Umbilical cord (tissue), 1 donor: ENCODE measurements at regions not wholly inside any gene's neighbourhood (a gene's known extent, or its start where the extent isn't known, plus 50 kb on each side); places are given as distances from the start of the nearest gene placed in this dataset.

ENCODE experiments used
- DNase-seq: peaks from one replicate; pipeline ENCODE4 v3.0.0-alpha.2; 2015; ENCODE audit warnings: low spot score

DNA sequence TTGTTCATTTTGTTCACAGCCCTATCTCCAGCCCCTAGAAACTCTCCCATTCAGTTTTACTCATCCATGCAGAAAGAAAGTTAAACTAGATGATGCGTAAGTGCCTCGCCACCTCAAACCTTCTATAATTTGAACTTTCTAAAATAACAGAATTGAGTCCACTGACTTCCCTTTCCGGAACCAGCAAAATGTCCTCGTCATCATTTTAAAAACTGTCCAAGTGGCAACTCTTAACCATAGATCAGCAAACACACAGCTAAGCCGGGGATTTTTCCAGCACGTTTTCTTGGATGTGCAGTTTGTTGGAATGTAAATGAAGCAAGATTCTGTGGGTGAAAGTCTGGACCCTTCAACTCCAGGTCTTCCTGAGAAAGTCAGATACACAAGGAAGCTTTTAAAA lies 369.7 kb upstream of the ERCC4 start:
- DNase-seq: no peak

DNA sequence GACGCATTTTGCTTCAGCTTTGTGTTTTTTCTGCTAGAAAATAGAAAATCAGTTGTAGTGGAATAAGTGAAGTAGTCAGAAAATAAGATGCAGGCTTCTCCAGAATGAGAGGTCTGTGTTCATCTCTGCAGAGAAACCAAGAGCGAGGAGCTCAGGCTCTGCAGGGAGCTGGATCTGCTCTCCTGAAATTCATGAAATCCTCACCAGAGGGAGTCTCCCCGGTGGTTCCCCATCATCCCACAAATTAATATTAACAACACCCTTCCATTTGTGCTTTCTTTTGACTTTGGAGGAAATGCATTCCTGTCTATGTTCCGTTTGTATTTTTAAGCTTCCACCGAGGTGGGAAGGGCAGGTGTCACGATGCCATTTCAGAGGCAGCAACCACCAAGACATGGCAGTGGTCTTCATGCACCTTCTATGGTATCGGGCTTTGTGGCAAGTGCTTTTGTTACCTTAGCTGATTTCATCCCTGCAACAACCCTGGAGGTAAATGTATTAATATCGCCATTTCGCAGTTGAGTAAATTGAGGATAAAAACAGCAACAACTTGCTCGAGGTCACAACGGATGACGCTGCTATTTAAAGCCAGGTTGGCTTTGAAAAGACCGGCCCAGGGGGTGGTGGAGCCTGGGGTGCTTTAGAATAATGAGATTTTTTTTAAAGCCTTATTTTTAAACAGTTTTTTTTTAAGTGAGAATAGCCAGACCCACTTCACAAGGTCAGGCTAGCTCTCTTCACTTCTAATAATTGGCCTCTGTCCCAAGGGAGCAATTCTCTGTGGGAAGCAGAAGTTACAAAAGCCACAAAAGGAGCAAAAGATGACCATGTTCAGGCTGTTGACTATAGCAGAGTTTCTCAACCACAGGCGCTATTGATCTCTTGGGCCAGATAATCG lies 367.6 kb upstream of the ERCC4 start:
- DNase-seq: no peak

- DNase-seq: no peak
Observed at GRCh38 chr16:13552960-13553257, 367.0 kb upstream of the ERCC4 start.

DNA sequence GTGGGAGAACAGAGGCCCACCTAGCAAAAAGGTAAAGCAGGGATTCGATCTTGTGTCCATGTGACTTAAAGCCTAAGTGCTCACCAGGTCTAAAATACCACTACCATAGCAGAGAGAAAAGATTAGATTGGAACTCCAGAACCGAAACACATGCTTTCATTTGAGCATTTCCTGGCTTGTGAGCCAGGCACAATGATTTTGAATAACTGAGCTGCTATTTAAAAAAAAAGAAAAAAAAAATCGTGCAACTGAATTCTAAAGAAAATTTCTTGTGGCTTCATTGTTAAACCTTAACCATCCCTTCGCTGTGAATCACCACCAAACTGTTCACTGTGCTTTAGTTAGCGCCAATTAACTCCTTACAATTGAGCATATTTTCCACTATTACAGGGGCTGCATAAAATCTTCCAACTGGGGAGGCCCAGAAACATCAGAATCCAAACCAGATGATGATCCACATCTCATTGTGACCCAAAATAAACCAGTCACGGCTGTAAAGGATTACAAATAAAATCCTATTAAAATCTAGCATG lies 366.4 kb upstream of the ERCC4 start:
- no peak for DNase-seq

DNA sequence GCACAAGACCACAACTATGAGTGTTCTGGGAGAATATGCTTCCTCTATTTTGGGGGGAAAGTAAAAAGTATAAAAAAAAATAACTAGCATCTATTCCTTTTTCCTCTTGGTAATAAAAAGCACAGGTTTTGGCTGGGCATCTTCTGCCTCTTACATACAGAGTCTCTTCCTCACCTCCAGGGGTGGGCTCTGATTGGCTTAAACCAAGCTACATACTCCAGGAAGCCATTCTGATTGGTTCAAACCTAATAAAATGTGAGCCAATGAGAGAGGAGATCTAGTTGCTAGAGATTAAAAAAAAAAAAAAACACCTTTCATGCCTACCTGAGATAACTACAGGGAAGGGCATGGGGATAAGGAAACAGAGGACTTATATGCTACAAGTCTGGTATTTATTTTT lies 365.9 kb upstream of the ERCC4 start:
- DNase-seq: no peak

DNA sequence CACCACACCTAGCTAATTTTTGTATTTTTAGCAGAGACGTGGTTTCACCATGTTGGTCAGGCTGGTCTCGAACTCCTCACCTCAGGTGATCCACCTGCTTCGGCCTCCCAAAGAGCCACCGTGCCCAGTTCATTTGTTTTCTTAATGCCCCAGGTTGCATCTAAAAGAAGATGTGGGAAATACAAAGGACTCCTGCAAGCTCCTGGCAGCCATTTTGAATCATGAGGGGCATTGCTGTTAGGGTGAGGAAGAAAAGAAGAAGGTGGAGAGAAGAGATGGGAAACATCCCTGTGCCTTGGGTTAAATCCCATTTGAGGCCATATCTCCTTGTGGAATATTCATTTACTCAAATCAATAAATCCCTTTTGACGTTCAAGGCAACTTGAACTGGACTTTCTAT lies 365.3 kb upstream of the ERCC4 start:
- no peak for DNase-seq

DNA sequence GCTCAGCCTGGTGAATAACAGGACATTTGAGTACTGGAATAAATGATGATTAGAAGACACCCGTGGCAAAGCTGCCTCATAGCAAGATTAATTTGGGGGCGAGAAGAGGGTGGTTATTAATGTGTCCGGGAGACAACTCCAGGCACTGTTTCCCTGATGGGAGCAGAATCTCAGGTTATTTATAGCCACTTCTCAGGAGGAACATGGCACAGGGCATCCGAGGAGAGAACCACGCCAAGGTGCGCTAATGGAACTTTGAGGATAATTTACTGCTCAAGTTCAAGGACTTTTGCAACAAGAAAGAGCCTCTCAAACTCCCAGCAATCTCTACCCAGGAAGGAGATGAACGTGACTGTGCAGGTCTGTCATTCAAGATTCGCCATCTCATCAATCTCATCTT lies 362.5 kb upstream of the ERCC4 start:
- no peak for DNase-seq

DNA sequence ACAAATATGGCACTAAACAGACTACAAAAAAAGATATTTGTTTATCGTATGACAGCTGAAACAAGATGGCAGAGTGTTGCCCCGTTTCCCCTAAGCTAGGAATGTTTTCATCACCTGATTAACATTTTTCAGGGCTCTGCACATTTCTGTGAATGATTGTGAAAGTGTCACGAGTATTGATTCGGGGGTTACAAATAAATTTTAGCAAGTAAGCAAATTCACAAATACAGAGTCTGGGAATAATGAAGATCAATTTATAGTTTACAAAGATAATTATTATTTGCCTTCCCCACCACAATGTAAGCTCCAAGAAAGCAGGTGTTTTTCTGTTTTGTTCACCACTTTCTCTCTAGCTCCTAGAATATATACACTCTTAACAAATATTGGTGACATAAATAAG lies 361.2 kb upstream of the ERCC4 start:
- DNase-seq: no peak

DNA sequence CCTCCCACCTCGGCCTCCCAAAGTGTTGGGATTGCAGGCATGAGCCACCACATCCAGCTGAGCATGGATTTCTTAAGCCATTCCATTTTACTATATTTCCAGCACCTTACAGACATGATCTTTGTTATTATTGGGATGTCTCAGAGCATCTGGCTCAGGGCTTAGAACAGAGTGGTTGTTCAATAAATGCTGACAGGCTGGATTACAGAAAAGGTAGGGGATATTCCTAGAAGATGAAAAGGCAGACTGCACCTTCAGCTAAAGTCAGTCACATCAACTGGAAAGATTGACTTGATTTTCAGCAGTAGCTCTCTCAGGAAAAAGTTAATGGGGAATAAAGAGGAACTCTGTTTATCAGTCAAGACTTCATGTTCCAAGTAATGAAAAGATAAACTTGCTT lies 360.3 kb upstream of the ERCC4 start:
- no peak for DNase-seq

- no peak for DNase-seq
Observed at GRCh38 chr16:13560151-13560550, 359.8 kb upstream of the ERCC4 start.

- no peak for DNase-seq
Observed at GRCh38 chr16:13561291-13562070, 358.5 kb upstream of the ERCC4 start.

GRCh38 chr16:13568803-13569202 lies 351.2 kb upstream of the ERCC4 start:
- DNase-seq: no peak

GRCh38 chr16:13569986-13570385 lies 350.0 kb upstream of the ERCC4 start:
- DNase-seq: no peak

DNA sequence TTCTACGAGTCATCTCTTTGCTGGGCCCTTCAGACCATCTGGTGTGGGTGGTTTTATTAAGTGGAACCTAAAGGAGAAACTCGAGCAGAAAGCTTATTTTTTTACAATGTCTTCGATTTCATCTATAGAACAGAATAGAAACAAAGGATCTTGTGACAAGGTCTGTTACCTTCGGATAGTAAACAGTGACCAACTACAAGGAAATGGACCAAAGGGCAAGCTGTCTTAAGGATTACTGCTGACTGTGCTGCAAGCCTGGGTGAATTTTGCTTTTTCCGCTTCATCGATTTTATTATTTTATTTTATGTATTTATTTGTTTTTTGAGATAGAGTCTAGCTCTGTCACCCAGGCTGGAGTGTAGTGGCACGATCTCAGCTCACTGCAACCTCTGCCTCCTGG lies 348.9 kb upstream of the ERCC4 start:
- no peak for DNase-seq

DNA sequence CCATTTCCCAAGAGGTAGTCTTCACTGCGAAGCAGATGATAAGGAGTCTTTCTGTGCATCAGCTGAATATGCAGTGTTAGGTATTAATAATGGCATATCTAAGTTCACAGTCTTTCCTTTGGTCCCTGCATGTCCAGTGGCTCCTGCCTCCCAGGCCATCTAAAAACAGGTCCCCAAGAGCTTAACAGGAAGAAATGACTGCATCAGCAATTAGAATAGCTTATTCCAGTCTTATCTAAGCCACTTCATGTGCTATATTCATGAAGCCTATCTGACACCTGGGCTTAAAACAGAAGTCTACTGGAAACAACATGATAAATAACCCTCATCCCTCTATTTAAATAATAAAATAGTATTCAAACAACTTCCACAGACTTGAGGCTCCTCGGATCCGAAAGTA lies 346.1 kb upstream of the ERCC4 start:
- DNase-seq: no peak

DNA sequence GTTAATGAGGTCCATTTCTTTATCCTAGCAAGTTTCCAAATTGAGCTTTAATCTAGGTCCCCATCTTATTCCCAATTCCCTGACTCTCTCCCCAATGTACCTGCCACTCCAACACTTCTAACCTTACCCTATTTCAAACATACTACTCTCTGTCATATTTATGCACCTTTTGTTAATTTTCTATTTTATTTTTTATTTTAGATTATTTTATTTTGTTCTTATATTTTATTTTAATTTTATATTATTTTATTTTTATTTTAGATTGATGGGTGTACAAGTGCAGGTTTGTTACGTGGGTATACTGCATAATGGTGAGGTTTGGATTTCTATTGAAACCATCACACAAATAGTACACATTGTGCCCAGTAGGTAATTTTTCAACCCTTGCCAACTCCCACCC lies 333.9 kb upstream of the ERCC4 start:
- no peak for DNase-seq

DNA sequence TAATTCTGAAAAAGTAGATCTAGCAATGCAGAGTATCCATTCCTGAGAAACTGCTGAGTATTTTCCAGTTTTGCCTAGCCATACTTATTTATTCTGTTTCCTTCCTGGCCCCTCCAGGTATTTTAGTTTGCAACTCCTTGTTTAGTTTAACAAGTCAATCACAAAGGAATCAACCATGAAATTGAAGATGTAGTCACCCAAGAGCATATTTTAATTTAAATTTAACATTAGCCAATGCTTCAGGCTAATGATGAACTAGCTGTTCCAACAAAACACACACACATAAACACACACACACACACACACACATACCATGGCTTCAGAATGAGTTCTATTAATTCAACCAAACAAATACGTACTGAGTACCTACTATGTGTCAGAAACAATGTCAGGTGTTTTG lies 332.8 kb upstream of the ERCC4 start:
- DNase-seq: no peak

DNA sequence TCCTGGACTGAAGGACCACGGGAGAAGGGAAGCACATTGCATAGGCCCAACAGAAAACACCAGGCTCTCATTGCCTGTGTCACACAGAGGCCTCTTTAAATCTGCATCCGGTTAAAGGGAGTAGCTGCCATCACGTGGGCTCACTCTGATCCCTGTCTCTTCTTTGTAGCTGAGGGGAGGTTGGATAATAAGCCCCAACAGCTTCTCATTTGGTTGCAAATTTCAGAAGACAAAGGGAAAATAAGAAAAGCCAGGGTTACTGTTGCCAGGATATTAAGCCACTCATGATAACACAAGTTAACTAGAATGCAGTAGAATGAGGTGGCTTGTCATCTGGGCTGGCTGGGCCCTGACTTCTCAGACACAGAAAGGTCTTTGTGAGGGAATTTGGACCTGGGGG lies 325.1 kb upstream of the ERCC4 start:
- DNase-seq: no peak

GRCh38 chr16:13606804-13607203 lies 313.1 kb upstream of the ERCC4 start:
- no peak for DNase-seq

- DNase-seq: no peak
Observed at GRCh38 chr16:13607289-13607688, 312.7 kb upstream of the ERCC4 start.

GRCh38 chr16:13611596-13611995 lies 308.4 kb upstream of the ERCC4 start:
- DNase-seq: no peak

DNA sequence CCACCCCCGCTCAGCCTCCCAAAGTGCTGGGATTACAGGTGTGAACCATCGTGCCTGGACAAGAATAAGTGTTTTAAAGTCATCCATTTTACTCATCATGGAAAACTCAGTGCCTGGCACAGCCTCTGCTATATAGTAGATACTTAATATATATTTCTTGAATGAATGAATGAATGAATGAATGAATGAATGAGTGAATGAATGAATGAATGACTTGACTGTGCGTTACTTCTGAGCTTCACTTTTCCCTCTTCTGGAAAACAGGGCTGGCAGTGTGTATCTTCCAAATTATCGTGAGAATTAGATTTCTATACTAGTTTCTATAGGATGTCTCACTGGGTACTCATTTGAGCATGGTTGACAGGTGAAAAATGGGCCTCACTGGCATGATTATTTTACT lies 307.3 kb upstream of the ERCC4 start:
- no peak for DNase-seq

- DNase-seq: no peak
Observed at GRCh38 chr16:13613165-13613564, 306.8 kb upstream of the ERCC4 start.
